SKM-1 treated with dmso at 0.1 percent for 144 hours (cell line): ENCODE measurements at regions not wholly inside any gene's neighbourhood (a gene's known extent, or its start where the extent isn't known, plus 50 kb on each side); places are given as distances from the start of the nearest gene placed in this dataset.

Source experiments
- DNase-seq: peaks from one replicate; lab custom pipeline; 2025; ENCODE audit not compliant: unreplicated experiment; lab: John Stamatoyannopoulos, UW

GRCh38 chr9:28883234-28883633 is 1310.0 kb upstream of the C9orf72 start:
- no peak for DNase-seq

- no peak for DNase-seq
Observed at GRCh38 chr9:28887188-28887884, 1314.1 kb upstream of the C9orf72 start.

GRCh38 chr9:28888806-28889205 is 1315.5 kb upstream of the C9orf72 start:
- no peak for DNase-seq

- DNase-seq: no peak
Observed at GRCh38 chr9:28892538-28892937, 1319.3 kb upstream of the C9orf72 start.

- no peak for DNase-seq
Observed at GRCh38 chr9:28899267-28899666, 1326.0 kb upstream of the C9orf72 start.

- DNase-seq: no peak
Observed at GRCh38 chr9:28899926-28900325, 1326.6 kb upstream of the C9orf72 start.

GRCh38 chr9:28900406-28900805 is 1327.1 kb upstream of the C9orf72 start:
- no peak for DNase-seq

GRCh38 chr9:28909526-28909925 is 1336.2 kb upstream of the C9orf72 start:
- DNase-seq: no peak

- DNase-seq: no peak
Observed at GRCh38 chr9:28912621-28913020, 1339.3 kb upstream of the C9orf72 start.

GRCh38 chr9:28915202-28915930 is 1342.1 kb upstream of the C9orf72 start:
- no peak for DNase-seq

GRCh38 chr9:28916348-28916747 is 1343.1 kb upstream of the C9orf72 start:
- no peak for DNase-seq

GRCh38 chr9:28921857-28922500 is 1348.7 kb upstream of the C9orf72 start:
- no peak for DNase-seq

- no peak for DNase-seq
Observed at GRCh38 chr9:28922891-28923290, 1349.6 kb upstream of the C9orf72 start.

- DNase-seq: no peak
Observed at GRCh38 chr9:28923351-28923750, 1350.1 kb upstream of the C9orf72 start.

GRCh38 chr9:28925157-28925556 is 1351.9 kb upstream of the C9orf72 start:
- no peak for DNase-seq

- DNase-seq: no peak
Observed at GRCh38 chr9:28926306-28926705, 1353.0 kb upstream of the C9orf72 start.

- DNase-seq: no peak
Observed at GRCh38 chr9:28927691-28928090, 1354.4 kb upstream of the C9orf72 start.

- no peak for DNase-seq
Observed at GRCh38 chr9:28929433-28929832, 1356.2 kb upstream of the C9orf72 start.

GRCh38 chr9:28930766-28931165 is 1357.5 kb upstream of the C9orf72 start:
- no peak for DNase-seq

- DNase-seq: no peak
Observed at GRCh38 chr9:28934111-28934510, 1360.8 kb upstream of the C9orf72 start.

GRCh38 chr9:28938981-28939380 is 1365.7 kb upstream of the C9orf72 start:
- no peak for DNase-seq

GRCh38 chr9:28941856-28942255 is 1368.6 kb upstream of the C9orf72 start:
- no peak for DNase-seq
